Coronary artery (tissue), 2 donors: ENCODE measurements at regions not wholly inside any gene's neighbourhood (a gene's known extent, or its start where the extent isn't known, plus 50 kb on each side); places are given as distances from the start of the nearest gene placed in this dataset.

Experiments
- DNase-seq: peaks from one replicate; pipeline ENCODE4 v3.0.0-alpha.2; 2017; ENCODE audit warnings: low spot score
- H3K27ac ChIP-seq, 2 donors: fragments of 200-600 bp; sonication (generic); one replicate each; pipeline ENCODE4 v1.5.1; 2016 to 2019
- H3K4me3 ChIP-seq: fragments of 200-600 bp; sonication (generic); 2 replicates; pipeline ENCODE4 v1.5.1; 2016; ENCODE audit warnings: mild to moderate bottlenecking, moderate library complexity
- CTCF ChIP-seq: fragments of 200-600 bp; sonication (generic); IDR thresholded peaks from one replicate; pipeline ENCODE4 v1.5.1; 2019; ENCODE audit warnings: antibody characterized with exemption

GRCh38 chr5:62029303-62029702, 276.7 kb upstream of the KIF2A start:
- no peak overlapping the region for H3K27ac ChIP-seq
- H3K4me3 ChIP-seq: no peak overlapping the region
- no peak for DNase-seq
- TF ChIP-seq CTCF: no peak

- no peak overlapping the region for H3K4me3 ChIP-seq
- no peak for DNase-seq
- H3K27ac ChIP-seq: no peak overlapping the region
- TF ChIP-seq CTCF: no peak
Observed at GRCh38 chr5:62030326-62030725, 275.7 kb upstream of the KIF2A start.

- Histone ChIP-seq H3K27ac (no peak overlapping the region), H3K4me3 (no peak overlapping the region)
- no peak for TF ChIP-seq CTCF
- DNase-seq: no peak
Observed at GRCh38 chr5:62038024-62038423, 268.0 kb upstream of the KIF2A start.

GRCh38 chr5:62041156-62041756, 264.8 kb upstream of the KIF2A start:
- DNase-seq: no peak
- Histone ChIP-seq H3K27ac (no peak overlapping the region), H3K4me3 (no peak overlapping the region)
- TF ChIP-seq CTCF: no peak

GRCh38 chr5:62042007-62042406, 264.0 kb upstream of the KIF2A start:
- Histone ChIP-seq H3K27ac (no peak overlapping the region), H3K4me3 (no peak overlapping the region)
- no peak for TF ChIP-seq CTCF
- no peak for DNase-seq

- Histone ChIP-seq H3K4me3 (no peak overlapping the region), H3K27ac (no peak overlapping the region)
- DNase-seq: no peak
- no peak for TF ChIP-seq CTCF
Observed at GRCh38 chr5:62043289-62044280, 262.4 kb upstream of the KIF2A start.
